ENCODE measurements at regions not wholly inside any gene's neighbourhood (a gene's known extent, or its start where the extent isn't known, plus 50 kb on each side); places are given as distances from the start of the nearest gene placed in this dataset.

- TF ChIP-seq POLR2A (IDR thresholded peaks at IDR 0.05; ENCODE audit: low read depth, low read length): no peak
- TF ChIP-seq POLR2AphosphoS5 (IDR thresholded peaks at IDR 0.05; ENCODE audit: low read depth, low read length): no peak
Observed at GRCh38 chr14:85165094-85165493, 364.9 kb upstream of the FLRT2 start.
